ENCODE measurements at regions not wholly inside any gene's neighbourhood (a gene's known extent, or its start where the extent isn't known, plus 50 kb on each side); places are given as distances from the start of the nearest gene placed in this dataset.

DNA sequence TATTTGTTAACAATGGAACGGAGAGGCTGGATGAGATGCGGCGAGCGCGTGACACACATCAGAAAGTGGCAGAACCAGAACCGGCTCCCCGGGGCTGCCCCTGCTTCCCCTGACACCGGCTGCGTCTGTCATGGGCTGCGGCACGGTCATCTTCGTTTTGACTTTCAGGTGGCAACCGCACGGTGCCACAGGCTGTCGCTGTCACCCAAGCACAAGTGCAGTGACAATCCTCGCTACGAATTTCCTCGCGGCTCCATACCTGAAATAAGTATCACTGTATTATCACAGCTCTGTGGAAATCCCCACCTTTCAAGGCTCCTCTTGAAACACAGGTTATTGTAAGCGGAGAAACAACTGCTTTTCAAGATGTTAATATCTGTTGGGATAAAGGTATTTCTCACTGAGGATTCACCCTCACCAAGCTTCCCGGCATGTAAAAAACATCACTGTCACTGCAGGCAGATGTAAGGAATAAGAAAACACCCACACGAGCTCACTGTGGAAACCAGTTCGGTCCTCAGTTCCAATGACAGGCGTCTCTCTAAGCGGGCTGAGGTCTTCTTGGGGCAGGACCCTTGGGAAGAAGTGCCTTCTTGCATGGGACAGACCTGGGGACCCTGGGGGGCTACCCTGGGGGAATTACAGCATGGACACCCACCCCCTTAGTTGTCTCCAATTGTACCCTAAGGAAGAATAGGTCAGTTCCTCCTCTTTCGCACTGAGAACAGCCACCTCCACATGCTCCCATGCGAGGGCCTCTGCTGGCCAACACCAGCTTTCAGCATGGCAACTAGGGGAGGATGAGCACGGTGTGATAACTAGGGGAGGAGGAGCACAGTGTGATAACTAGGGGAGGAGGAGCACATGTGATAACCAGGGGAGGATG lies 86.3 kb downstream of the DACT2 start:
- no peak overlapping the region for H3K27ac ChIP-seq (ENCODE audit: insufficient read depth, low read length, poor library complexity, severe bottlenecking)
- no peak overlapping the region for H3K4me3 ChIP-seq (ENCODE audit: low read depth, low read length)
- H3K36me3 Mint-ChIP-seq: no peaks in the 10 kb centered on the region
- no peaks in the 10 kb centered on the region for H3K9me3 Mint-ChIP-seq
- H3K27me3 ChIP-seq (ENCODE audit: control insufficient read depth, insufficient read depth, low read length): no peaks in the 10 kb centered on the region
- no peaks in the 10 kb centered on the region for H3K4me1 ChIP-seq (ENCODE audit: control insufficient read depth, insufficient read depth, low read length, poor library complexity, severe bottlenecking)
- no peak overlapping the region for H3K27ac Mint-ChIP-seq
- no peak for ATAC-seq (ENCODE audit: low read depth in 2 of 2)
- no peak overlapping the region for H3K4me3 Mint-ChIP-seq
- no peaks in the 10 kb centered on the region for H3K9me3 ChIP-seq (ENCODE audit: control insufficient read depth in 2 of 2, low read length in 2 of 2)
- no peaks in the 10 kb centered on the region for H3K4me1 Mint-ChIP-seq
- DNase-seq: no peak
- H3K36me3 ChIP-seq (ENCODE audit: control insufficient read depth, insufficient read depth, low read length): no peaks in the 10 kb centered on the region
- no peaks in the 10 kb centered on the region for H3K27me3 Mint-ChIP-seq

DNA sequence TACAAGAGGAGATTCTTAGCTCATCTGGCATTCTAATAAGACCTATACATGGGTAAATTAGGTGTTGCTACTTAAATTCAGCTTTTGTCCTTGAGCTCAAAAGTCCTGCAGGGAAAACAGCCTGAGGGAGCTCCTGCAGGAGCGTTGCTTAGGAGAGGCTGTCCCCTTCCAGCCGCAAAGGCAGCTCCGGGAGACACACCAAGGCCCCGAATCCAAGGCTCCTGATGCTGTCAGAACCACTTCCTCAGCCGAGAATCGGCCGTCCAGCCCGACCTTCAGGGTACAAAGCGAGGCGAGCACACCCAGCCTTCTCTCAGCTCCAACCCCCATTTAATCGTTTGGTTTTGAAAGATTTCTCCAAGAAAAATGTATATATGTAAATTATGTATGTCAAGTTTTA lies 87.0 kb downstream of the DACT2 start:
- DNase-seq: no peak
- Histone ChIP-seq H3K4me1 (ENCODE audit: control insufficient read depth, insufficient read depth, low read length, poor library complexity, severe bottlenecking) (no peaks in the 10 kb centered on the region), H3K9me3 (ENCODE audit: control insufficient read depth in 2 of 2, low read length in 2 of 2) (no peaks in the 10 kb centered on the region), H3K36me3 (ENCODE audit: control insufficient read depth, insufficient read depth, low read length) (no peaks in the 10 kb centered on the region), H3K27me3 (ENCODE audit: control insufficient read depth, insufficient read depth, low read length) (no peaks in the 10 kb centered on the region), H3K4me3 (ENCODE audit: low read depth, low read length) (no peak overlapping the region), H3K27ac (ENCODE audit: insufficient read depth, low read length, poor library complexity, severe bottlenecking) (no peak overlapping the region)
- H3K36me3 Mint-ChIP-seq: no peaks in the 10 kb centered on the region
- no peak overlapping the region for H3K4me3 Mint-ChIP-seq
- no peak for ATAC-seq (ENCODE audit: low read depth in 2 of 2)
- no peaks in the 10 kb centered on the region for H3K9me3 Mint-ChIP-seq
- H3K27ac Mint-ChIP-seq: no peak overlapping the region
- H3K4me1 Mint-ChIP-seq: no peaks in the 10 kb centered on the region
- H3K27me3 Mint-ChIP-seq: no peaks in the 10 kb centered on the region

DNA sequence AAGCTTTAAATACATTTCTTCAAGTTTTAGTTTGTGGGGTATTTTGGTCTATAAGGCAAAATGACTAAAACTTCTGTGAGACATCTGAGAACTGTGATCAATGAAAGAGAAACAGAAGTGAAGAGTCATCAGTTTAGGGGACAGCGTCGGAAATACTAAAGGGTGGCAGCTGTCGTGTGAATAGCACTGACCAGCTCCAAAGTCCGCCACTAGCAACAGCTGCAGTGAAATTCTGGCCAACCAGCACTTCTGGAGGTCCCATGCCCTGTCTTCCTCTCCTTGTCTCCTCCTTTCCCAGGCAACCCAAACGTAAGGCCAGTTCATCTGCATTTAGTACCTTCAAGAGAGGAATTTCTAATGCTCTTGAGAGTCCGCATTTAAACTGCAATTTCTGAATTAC lies 87.5 kb downstream of the DACT2 start:
- H3K4me1 Mint-ChIP-seq: no peaks in the 10 kb centered on the region
- no peaks in the 10 kb centered on the region for H3K36me3 ChIP-seq (ENCODE audit: control insufficient read depth, insufficient read depth, low read length)
- H3K27ac Mint-ChIP-seq: no peak overlapping the region
- H3K36me3 Mint-ChIP-seq: no peaks in the 10 kb centered on the region
- H3K9me3 ChIP-seq (ENCODE audit: control insufficient read depth in 2 of 2, low read length in 2 of 2): no peaks in the 10 kb centered on the region
- H3K27ac ChIP-seq (ENCODE audit: insufficient read depth, low read length, poor library complexity, severe bottlenecking): no peak overlapping the region
- H3K27me3 ChIP-seq (ENCODE audit: control insufficient read depth, insufficient read depth, low read length): no peaks in the 10 kb centered on the region
- H3K4me1 ChIP-seq (ENCODE audit: control insufficient read depth, insufficient read depth, low read length, poor library complexity, severe bottlenecking): no peaks in the 10 kb centered on the region
- no peak for DNase-seq
- H3K27me3 Mint-ChIP-seq: no peaks in the 10 kb centered on the region
- H3K4me3 ChIP-seq (ENCODE audit: low read depth, low read length): no peak overlapping the region
- no peak for ATAC-seq (ENCODE audit: low read depth in 2 of 2)
- H3K4me3 Mint-ChIP-seq: no peak overlapping the region
- H3K9me3 Mint-ChIP-seq: no peaks in the 10 kb centered on the region

DNA sequence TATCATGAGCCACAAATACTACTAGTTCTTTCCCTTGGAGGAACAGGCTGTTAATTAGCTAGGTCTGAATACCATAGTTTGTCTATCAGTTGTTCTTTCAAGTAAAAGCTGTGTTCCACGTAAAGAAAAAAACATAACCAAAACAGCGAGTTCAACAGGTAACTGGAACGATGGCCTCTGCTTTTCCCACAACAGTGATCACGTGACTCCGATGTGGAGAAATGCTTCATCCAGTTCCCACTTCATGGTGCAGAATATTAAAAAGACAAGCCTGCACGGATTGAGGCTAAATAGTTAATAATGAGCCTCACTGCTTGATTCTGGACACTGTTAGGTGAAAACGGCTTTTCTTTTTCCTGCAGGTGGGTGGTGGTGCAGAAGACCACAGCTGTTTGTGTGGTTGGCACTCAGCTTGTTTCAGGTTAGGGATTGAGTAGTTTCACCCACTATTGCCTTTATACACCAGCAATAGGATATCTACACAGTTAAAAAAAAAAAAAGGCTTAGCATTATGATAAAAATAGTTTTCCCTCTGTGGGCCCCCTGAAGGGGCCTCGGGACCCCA lies 88.1 kb downstream of the DACT2 start:
- Mint-ChIP-seq H3K4me3 (no peak overlapping the region), H3K36me3 (no peaks in the 10 kb centered on the region), H3K9me3 (no peaks in the 10 kb centered on the region), H3K27ac (no peak overlapping the region), H3K4me1 (no peaks in the 10 kb centered on the region), H3K27me3 (no peaks in the 10 kb centered on the region)
- Histone ChIP-seq H3K27me3 (ENCODE audit: control insufficient read depth, insufficient read depth, low read length) (no peaks in the 10 kb centered on the region), H3K4me3 (ENCODE audit: low read depth, low read length) (no peak overlapping the region), H3K36me3 (ENCODE audit: control insufficient read depth, insufficient read depth, low read length) (no peaks in the 10 kb centered on the region), H3K4me1 (ENCODE audit: control insufficient read depth, insufficient read depth, low read length, poor library complexity, severe bottlenecking) (no peaks in the 10 kb centered on the region), H3K27ac (ENCODE audit: insufficient read depth, low read length, poor library complexity, severe bottlenecking) (no peak overlapping the region), H3K9me3 (ENCODE audit: control insufficient read depth in 2 of 2, low read length in 2 of 2) (no peaks in the 10 kb centered on the region)
- ATAC-seq (ENCODE audit: low read depth in 2 of 2) (no peak), DNase-seq (no peak)

DNA sequence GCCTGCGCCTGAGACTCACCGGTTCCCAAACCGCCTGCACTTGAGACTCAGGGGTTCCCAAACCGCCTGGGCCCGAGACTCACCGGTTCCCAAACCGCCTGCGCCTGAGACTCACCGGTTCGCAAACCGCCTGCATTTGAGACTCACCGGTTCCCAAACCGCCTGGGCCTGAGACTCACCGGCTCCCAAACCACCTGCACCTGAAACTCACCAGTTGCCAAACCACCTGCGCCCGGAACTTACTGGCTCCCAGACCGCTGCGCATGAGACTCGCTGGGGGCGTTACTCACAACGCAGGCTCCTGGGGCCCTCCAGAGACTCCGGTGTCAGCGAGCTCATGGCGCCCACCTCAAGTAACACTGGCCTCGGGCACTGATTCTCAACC lies 90.2 kb downstream of the DACT2 start:
- Histone ChIP-seq H3K27me3 (ENCODE audit: control insufficient read depth, insufficient read depth, low read length) (no peaks in the 10 kb centered on the region), H3K9me3 (ENCODE audit: control insufficient read depth in 2 of 2, low read length in 2 of 2) (no peaks in the 10 kb centered on the region), H3K4me1 (ENCODE audit: control insufficient read depth, insufficient read depth, low read length, poor library complexity, severe bottlenecking) (no peaks in the 10 kb centered on the region), H3K27ac (ENCODE audit: insufficient read depth, low read length, poor library complexity, severe bottlenecking) (no peak overlapping the region), H3K4me3 (ENCODE audit: low read depth, low read length) (no peak overlapping the region), H3K36me3 (ENCODE audit: control insufficient read depth, insufficient read depth, low read length) (no peaks in the 10 kb centered on the region)
- Mint-ChIP-seq H3K27me3 (peaks cover 4% of the 10 kb centered on the region), H3K27ac (no peak overlapping the region), H3K4me1 (no peaks in the 10 kb centered on the region), H3K4me3 (no peak overlapping the region), H3K36me3 (no peaks in the 10 kb centered on the region), H3K9me3 (no peaks in the 10 kb centered on the region)
- DNase-seq: no peak
- ATAC-seq (ENCODE audit: low read depth in 2 of 2): no peak

DNA sequence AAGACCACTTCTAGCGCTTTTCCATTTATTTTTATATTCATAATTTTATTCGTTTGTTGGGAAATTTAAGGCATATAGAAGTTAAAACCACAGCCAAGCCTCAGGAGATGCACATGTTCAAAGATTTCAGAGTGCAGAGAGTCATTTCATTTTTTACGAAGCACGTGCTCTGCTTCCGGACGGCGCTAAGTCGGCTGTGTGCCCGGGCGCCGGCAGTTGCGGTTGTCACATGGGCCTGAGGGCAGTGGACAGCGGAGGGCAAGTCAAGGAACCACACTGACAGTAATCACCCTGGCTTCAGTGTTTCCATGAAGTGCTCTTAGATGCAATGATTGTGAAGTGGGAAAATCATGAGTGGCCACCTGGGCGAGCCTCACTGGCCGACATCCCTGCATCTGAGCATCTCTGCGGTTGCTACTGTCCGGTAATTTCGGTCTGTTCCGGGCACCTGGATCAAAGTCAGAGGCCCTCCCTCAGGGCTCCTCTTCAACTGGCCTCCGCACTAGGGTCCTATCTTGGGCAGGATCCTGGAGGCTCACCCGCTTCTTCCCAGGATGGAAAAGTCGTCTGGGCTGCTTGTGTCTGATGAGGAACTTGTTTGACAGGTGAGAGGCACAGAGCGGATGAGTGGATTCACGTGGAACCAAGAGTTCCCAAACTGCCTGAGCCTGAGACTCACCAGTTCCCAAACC lies 90.8 kb downstream of the DACT2 start:
- H3K9me3 ChIP-seq (ENCODE audit: control insufficient read depth in 2 of 2, low read length in 2 of 2): no peaks in the 10 kb centered on the region
- no peaks in the 10 kb centered on the region for H3K27me3 ChIP-seq (ENCODE audit: control insufficient read depth, insufficient read depth, low read length)
- Mint-ChIP-seq H3K4me1 (no peaks in the 10 kb centered on the region), H3K27me3 (peaks cover 4% of the 10 kb centered on the region), H3K4me3 (no peak overlapping the region), H3K9me3 (no peaks in the 10 kb centered on the region), H3K36me3 (no peaks in the 10 kb centered on the region), H3K27ac (no peak overlapping the region)
- H3K36me3 ChIP-seq (ENCODE audit: control insufficient read depth, insufficient read depth, low read length): no peaks in the 10 kb centered on the region
- no peak overlapping the region for H3K4me3 ChIP-seq (ENCODE audit: low read depth, low read length)
- H3K27ac ChIP-seq (ENCODE audit: insufficient read depth, low read length, poor library complexity, severe bottlenecking): no peak overlapping the region
- ATAC-seq (ENCODE audit: low read depth in 2 of 2) (no peak), DNase-seq (no peak)
- H3K4me1 ChIP-seq (ENCODE audit: control insufficient read depth, insufficient read depth, low read length, poor library complexity, severe bottlenecking): no peaks in the 10 kb centered on the region

DNA sequence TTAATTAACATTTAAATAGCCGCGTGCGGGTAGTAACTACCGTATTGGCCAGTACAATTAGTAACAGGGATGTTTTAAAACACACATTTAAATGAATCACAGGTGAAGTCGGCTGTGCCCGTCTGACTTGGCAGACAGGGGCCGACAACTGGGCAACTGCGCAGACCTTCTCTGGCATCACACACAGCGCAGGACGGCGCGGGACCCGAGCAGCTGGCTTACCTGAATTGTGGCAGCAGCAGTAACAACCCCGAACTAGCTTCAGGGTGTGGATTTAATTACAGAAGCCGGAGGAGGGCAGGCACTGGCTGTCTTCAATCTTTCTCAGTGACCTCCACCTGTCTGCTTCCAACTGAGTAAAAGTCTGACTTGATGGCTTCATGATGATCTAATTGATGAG lies 91.7 kb downstream of the DACT2 start:
- no peak for ATAC-seq (ENCODE audit: low read depth in 2 of 2)
- H3K36me3 Mint-ChIP-seq: no peaks in the 10 kb centered on the region
- Histone ChIP-seq H3K36me3 (ENCODE audit: control insufficient read depth, insufficient read depth, low read length) (no peaks in the 10 kb centered on the region), H3K27ac (ENCODE audit: insufficient read depth, low read length, poor library complexity, severe bottlenecking) (no peak overlapping the region), H3K27me3 (ENCODE audit: control insufficient read depth, insufficient read depth, low read length) (no peaks in the 10 kb centered on the region), H3K4me1 (ENCODE audit: control insufficient read depth, insufficient read depth, low read length, poor library complexity, severe bottlenecking) (no peaks in the 10 kb centered on the region), H3K9me3 (ENCODE audit: control insufficient read depth in 2 of 2, low read length in 2 of 2) (no peaks in the 10 kb centered on the region), H3K4me3 (ENCODE audit: low read depth, low read length) (no peak overlapping the region)
- no peak overlapping the region for H3K4me3 Mint-ChIP-seq
- no peaks in the 10 kb centered on the region for H3K4me1 Mint-ChIP-seq
- H3K27ac Mint-ChIP-seq: no peak overlapping the region
- no peak for DNase-seq
- H3K9me3 Mint-ChIP-seq: no peaks in the 10 kb centered on the region
- H3K27me3 Mint-ChIP-seq: peaks cover 4% of the 10 kb centered on the region
